ENCODE measurements at regions not wholly inside any gene's neighbourhood (a gene's known extent, or its start where the extent isn't known, plus 50 kb on each side); places are given as distances from the start of the nearest gene placed in this dataset.

GRCh38 chr14:85731186-85731585, 201.2 kb downstream of the FLRT2 start:
- Mint-ChIP-seq H3K27me3 (ENCODE audit: insufficient read depth, low read depth, poor library complexity) (peaks cover under 1% of the 10 kb centered on the region), H3K4me1 (peaks cover 15% of the 10 kb centered on the region; the same call in 2 of the 3 replicates), H3K4me3 (no peak overlapping the region), H3K27ac (no peak overlapping the region; the same call in 1 of the 2 replicates), H3K36me3 (ENCODE audit: low read depth) (no peaks in the 10 kb centered on the region), H3K9me3 (no peaks in the 10 kb centered on the region)
- Histone ChIP-seq H3F3A (replicated peaks; ENCODE audit: low read depth) (no peaks in the 10 kb centered on the region), H3K4me2 (no peak overlapping the region), H3K4me1 (ENCODE audit: insufficient read depth) (peaks cover 6% of the 10 kb centered on the region; the same call in 1 of the 2 replicates), H3K36me3 (ENCODE audit: insufficient read depth) (no peaks in the 10 kb centered on the region), H2AFZ (peak overlapping the region; percentile 80; the same call in 1 of the 2 replicates), H4K20me1 (replicated peaks; ENCODE audit: insufficient read depth) (no peaks in the 10 kb centered on the region), H3K27me3 (ENCODE audit: insufficient read depth) (no peaks in the 10 kb centered on the region), H3K4me3 (no peak overlapping the region), H3K27ac (ENCODE audit: low read depth) (no peak overlapping the region), H3K79me2 (replicated peaks; ENCODE audit: insufficient read depth) (no peaks in the 10 kb centered on the region), H3K9me2 (ENCODE audit: insufficient read depth) (0 out of 2 replicates have a peak, but pooled peaks cover 4% of the 10 kb centered on the region)
- TF ChIP-seq STAT1 (IDR thresholded peaks at IDR 0.05; ENCODE audit: unreplicated experiment) (no peak), CTCF (conservative IDR thresholded peaks at IDR 0.05; ENCODE audit: low read depth in 2 of 2) (no peak), NANOG (IDR thresholded peaks at IDR 0.05; ENCODE audit: borderline replicate concordance) (no peak), REST (IDR thresholded peaks at IDR 0.05; ENCODE audit: unreplicated experiment) (no peak), ZNF331 (CRISPR knock-in tag; IDR thresholded peaks at IDR 0.05; ENCODE audit: low read depth) (no peak), CREB1 (CRISPR knock-in tag; IDR thresholded peaks at IDR 0.05; ENCODE audit: low read depth) (no peak), POLR2AphosphoS5 (IDR thresholded peaks at IDR 0.05; ENCODE audit: low read depth) (no peak), EZH2phosphoT487 (IDR thresholded peaks at IDR 0.05; ENCODE audit: unreplicated experiment) (no peak), JUNB (IDR thresholded peaks at IDR 0.05; ENCODE audit: unreplicated experiment) (no peak), ZNF114 (CRISPR knock-in tag; IDR thresholded peaks at IDR 0.05) (no peak), ETS1 (IDR thresholded peaks at IDR 0.05) (no peak), EZH2 (IDR thresholded peaks at IDR 0.05; ENCODE audit: low read depth, unreplicated experiment) (no peak), ZNF462 (CRISPR knock-in tag; IDR thresholded peaks at IDR 0.05) (no peak)
- DNase-seq (ENCODE audit: low spot score) (no peak), ATAC-seq (no peak)

Data from GM23338 (cell line).